H1 (cell line): ENCODE measurements at regions not wholly inside any gene's neighbourhood (a gene's known extent, or its start where the extent isn't known, plus 50 kb on each side); places are given as distances from the start of the nearest gene placed in this dataset.

Experiments used
- CEBPB ChIP-seq: IDR thresholded peaks from 2 replicates; pipeline ENCODE4 v1.6.1; 2012; ENCODE audit warnings: low read depth, low read length
- HDAC6 ChIP-seq: IDR thresholded peaks from one replicate; pipeline ENCODE4 v1.7.1; 2012; ENCODE audit warnings: low read depth, mild to moderate bottlenecking, inconsistent platforms, low read length, moderate library complexity
- SP4 ChIP-seq: IDR thresholded peaks from 2 replicates; pipeline ENCODE4 v1.6.1; 2012; ENCODE audit warnings: low read length, inconsistent platforms
- TEAD4 ChIP-seq: IDR thresholded peaks from 2 replicates; pipeline ENCODE4 v1.6.1; 2012; ENCODE audit warnings: low read depth, low read length, inconsistent platforms, mixed read lengths
- YY1 ChIP-seq: IDR thresholded peaks from 2 replicates; pipeline ENCODE4 v1.6.1; 2011; ENCODE audit warnings: low read depth, mild to moderate bottlenecking, low read length
- ZNF274 ChIP-seq: IDR thresholded peaks from 2 replicates; pipeline ENCODE4 v1.7.0; 2012; ENCODE audit warnings: low read length, borderline replicate concordance; ENCODE audit errors: extremely low read depth
- TF ChIP-seq, protein P1 (sequence below): fragments of 300-600 bp; sonication (generic); IDR thresholded peaks from 2 replicates; pipeline ENCODE4 v1.7.1; 2012; ENCODE audit warnings: low read length, moderate library complexity, mild to moderate bottlenecking, inconsistent platforms; ENCODE audit not compliant: insufficient replicate concordance

- TF ChIP-seq, protein P1, sequence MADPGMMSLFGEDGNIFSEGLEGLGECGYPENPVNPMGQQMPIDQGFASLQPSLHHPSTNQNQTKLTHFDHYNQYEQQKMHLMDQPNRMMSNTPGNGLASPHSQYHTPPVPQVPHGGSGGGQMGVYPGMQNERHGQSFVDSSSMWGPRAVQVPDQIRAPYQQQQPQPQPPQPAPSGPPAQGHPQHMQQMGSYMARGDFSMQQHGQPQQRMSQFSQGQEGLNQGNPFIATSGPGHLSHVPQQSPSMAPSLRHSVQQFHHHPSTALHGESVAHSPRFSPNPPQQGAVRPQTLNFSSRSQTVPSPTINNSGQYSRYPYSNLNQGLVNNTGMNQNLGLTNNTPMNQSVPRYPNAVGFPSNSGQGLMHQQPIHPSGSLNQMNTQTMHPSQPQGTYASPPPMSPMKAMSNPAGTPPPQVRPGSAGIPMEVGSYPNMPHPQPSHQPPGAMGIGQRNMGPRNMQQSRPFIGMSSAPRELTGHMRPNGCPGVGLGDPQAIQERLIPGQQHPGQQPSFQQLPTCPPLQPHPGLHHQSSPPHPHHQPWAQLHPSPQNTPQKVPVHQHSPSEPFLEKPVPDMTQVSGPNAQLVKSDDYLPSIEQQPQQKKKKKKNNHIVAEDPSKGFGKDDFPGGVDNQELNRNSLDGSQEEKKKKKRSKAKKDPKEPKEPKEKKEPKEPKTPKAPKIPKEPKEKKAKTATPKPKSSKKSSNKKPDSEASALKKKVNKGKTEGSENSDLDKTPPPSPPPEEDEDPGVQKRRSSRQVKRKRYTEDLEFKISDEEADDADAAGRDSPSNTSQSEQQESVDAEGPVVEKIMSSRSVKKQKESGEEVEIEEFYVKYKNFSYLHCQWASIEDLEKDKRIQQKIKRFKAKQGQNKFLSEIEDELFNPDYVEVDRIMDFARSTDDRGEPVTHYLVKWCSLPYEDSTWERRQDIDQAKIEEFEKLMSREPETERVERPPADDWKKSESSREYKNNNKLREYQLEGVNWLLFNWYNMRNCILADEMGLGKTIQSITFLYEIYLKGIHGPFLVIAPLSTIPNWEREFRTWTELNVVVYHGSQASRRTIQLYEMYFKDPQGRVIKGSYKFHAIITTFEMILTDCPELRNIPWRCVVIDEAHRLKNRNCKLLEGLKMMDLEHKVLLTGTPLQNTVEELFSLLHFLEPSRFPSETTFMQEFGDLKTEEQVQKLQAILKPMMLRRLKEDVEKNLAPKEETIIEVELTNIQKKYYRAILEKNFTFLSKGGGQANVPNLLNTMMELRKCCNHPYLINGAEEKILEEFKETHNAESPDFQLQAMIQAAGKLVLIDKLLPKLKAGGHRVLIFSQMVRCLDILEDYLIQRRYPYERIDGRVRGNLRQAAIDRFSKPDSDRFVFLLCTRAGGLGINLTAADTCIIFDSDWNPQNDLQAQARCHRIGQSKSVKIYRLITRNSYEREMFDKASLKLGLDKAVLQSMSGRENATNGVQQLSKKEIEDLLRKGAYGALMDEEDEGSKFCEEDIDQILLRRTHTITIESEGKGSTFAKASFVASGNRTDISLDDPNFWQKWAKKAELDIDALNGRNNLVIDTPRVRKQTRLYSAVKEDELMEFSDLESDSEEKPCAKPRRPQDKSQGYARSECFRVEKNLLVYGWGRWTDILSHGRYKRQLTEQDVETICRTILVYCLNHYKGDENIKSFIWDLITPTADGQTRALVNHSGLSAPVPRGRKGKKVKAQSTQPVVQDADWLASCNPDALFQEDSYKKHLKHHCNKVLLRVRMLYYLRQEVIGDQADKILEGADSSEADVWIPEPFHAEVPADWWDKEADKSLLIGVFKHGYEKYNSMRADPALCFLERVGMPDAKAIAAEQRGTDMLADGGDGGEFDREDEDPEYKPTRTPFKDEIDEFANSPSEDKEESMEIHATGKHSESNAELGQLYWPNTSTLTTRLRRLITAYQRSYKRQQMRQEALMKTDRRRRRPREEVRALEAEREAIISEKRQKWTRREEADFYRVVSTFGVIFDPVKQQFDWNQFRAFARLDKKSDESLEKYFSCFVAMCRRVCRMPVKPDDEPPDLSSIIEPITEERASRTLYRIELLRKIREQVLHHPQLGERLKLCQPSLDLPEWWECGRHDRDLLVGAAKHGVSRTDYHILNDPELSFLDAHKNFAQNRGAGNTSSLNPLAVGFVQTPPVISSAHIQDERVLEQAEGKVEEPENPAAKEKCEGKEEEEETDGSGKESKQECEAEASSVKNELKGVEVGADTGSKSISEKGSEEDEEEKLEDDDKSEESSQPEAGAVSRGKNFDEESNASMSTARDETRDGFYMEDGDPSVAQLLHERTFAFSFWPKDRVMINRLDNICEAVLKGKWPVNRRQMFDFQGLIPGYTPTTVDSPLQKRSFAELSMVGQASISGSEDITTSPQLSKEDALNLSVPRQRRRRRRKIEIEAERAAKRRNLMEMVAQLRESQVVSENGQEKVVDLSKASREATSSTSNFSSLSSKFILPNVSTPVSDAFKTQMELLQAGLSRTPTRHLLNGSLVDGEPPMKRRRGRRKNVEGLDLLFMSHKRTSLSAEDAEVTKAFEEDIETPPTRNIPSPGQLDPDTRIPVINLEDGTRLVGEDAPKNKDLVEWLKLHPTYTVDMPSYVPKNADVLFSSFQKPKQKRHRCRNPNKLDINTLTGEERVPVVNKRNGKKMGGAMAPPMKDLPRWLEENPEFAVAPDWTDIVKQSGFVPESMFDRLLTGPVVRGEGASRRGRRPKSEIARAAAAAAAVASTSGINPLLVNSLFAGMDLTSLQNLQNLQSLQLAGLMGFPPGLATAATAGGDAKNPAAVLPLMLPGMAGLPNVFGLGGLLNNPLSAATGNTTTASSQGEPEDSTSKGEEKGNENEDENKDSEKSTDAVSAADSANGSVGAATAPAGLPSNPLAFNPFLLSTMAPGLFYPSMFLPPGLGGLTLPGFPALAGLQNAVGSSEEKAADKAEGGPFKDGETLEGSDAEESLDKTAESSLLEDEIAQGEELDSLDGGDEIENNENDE: no peak
- TF ChIP-seq ZNF274 (no peak), CEBPB (no peak), SP4 (no peak), HDAC6 (no peak), YY1 (no peak), TEAD4 (no peak)
Observed at GRCh38 chr2:226088366-226088674, 688.8 kb downstream of the NYAP2 start (continued).
